Liver (tissue), 2 donors: ENCODE measurements at regions not wholly inside any gene's neighbourhood (a gene's known extent, or its start where the extent isn't known, plus 50 kb on each side); places are given as distances from the start of the nearest gene placed in this dataset.

Experiments
- JUND ChIP-seq, 2 donors: IDR thresholded peaks; 2 replicates each; pipeline ENCODE4 v1.6.1; 2016; ENCODE audit warnings: antibody characterized with exemption in 2 of 2
- RAD21 ChIP-seq, 2 donors: IDR thresholded peaks; 2 replicates each; pipeline ENCODE4 v1.6.1; 2016; ENCODE audit warnings: antibody characterized with exemption in 2 of 2, mild to moderate bottlenecking in 2 of 2
- donor health status: healthy.

- TF ChIP-seq RAD21 (IDR thresholded peaks at IDR 0.05): no peak
- no peak for TF ChIP-seq JUND (IDR thresholded peaks at IDR 0.05)
These were observed 130.6 kb upstream of the BTG1 start for GRCh38 chr12:92276276-92276675.
